GM12874 (cell line): ENCODE measurements at regions not wholly inside any gene's neighbourhood (a gene's known extent, or its start where the extent isn't known, plus 50 kb on each side); places are given as distances from the start of the nearest gene placed in this dataset.

Experiments
- CTCF ChIP-seq: IDR thresholded peaks from 2 replicates; pipeline ENCODE4 v1.5.1; 2011; ENCODE audit warnings: low read depth, mild to moderate bottlenecking, control low read depth, low read length, moderate library complexity; ENCODE audit not compliant: insufficient read depth

GRCh38 chr2:239806758-239807434 is 218.2 kb downstream of the NDUFA10 start:
- no peak for TF ChIP-seq CTCF

- no peak for TF ChIP-seq CTCF
Measured at GRCh38 chr2:239806276-239806675, 218.9 kb downstream of the NDUFA10 start.

- no peak for TF ChIP-seq CTCF
Measured at GRCh38 chr2:239805414-239805813, 219.7 kb downstream of the NDUFA10 start.

GRCh38 chr2:239805043-239805329 is 220.2 kb downstream of the NDUFA10 start:
- no peak for TF ChIP-seq CTCF

- no peak for TF ChIP-seq CTCF
Measured at GRCh38 chr2:239804161-239805042, 220.7 kb downstream of the NDUFA10 start.

- TF ChIP-seq CTCF, result no peak
Measured at GRCh38 chr2:239803766-239804115, 221.4 kb downstream of the NDUFA10 start.

GRCh38 chr2:239803102-239803765 is 221.9 kb downstream of the NDUFA10 start:
- no peak for TF ChIP-seq CTCF
